ENCODE measurements at regions not wholly inside any gene's neighbourhood (a gene's known extent, or its start where the extent isn't known, plus 50 kb on each side); places are given as distances from the start of the nearest gene placed in this dataset.

DNA sequence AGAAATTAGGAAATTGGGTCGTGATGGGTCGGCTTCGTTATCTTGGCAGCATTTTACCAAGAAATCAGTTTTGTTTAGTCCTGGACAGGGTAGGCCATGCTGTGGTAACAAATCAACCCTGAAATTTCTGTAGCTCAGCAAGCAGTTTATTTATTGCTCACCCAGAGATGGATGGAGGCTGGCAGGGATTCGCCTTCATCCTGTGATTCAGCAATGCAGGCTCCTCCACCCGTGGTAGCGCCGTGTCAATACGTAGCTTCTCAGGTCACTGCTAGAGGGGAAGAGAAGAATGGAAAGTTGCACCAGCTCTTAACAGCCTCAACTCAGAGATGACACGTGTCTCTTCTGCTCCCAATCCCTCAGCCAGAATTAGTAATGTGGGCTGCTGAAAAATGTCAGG, 157.0 kb upstream of the SGK1 start:
- no peak overlapping the region for H3K27ac ChIP-seq
- H3K36me3 ChIP-seq: no peaks in the 10 kb centered on the region
- TF ChIP-seq, protein P1, sequence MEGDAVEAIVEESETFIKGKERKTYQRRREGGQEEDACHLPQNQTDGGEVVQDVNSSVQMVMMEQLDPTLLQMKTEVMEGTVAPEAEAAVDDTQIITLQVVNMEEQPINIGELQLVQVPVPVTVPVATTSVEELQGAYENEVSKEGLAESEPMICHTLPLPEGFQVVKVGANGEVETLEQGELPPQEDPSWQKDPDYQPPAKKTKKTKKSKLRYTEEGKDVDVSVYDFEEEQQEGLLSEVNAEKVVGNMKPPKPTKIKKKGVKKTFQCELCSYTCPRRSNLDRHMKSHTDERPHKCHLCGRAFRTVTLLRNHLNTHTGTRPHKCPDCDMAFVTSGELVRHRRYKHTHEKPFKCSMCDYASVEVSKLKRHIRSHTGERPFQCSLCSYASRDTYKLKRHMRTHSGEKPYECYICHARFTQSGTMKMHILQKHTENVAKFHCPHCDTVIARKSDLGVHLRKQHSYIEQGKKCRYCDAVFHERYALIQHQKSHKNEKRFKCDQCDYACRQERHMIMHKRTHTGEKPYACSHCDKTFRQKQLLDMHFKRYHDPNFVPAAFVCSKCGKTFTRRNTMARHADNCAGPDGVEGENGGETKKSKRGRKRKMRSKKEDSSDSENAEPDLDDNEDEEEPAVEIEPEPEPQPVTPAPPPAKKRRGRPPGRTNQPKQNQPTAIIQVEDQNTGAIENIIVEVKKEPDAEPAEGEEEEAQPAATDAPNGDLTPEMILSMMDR (IDR thresholded peaks at IDR 0.05): no peak
- H3K4me3 ChIP-seq (ENCODE audit: low read depth in 1 of 2, low read length in 1 of 2): no peak overlapping the region
- no peaks in the 10 kb centered on the region for H3K27me3 ChIP-seq
- H3K9me3 ChIP-seq: no peaks in the 10 kb centered on the region
- H3K4me1 ChIP-seq (ENCODE audit: control insufficient read depth in 1 of 2, insufficient read depth in 1 of 2, low read depth in 1 of 2, low read length in 1 of 2): no peaks in the 10 kb centered on the region

DNA sequence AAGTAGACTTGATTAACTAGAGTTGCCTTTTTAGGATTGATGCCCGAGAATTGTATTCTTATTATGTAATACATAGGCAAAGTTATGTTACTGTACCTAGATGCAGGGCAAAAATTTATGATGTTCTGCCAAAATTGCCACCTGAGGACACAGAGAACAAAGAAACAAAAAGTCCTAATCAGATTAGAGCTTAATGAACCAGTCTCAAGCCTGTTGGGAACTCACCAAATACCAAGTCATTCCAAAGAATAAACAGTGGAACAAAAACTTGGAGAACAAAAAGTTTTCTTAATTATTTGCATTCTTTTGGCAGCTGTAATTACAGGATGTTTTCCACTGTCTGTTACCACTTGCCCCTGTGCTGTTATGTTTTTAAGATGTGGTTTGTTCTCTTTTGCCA, 154.7 kb upstream of the SGK1 start:
- H3K27me3 ChIP-seq: no peaks in the 10 kb centered on the region
- TF ChIP-seq, protein P1 (IDR thresholded peaks at IDR 0.05): no peak

DNA sequence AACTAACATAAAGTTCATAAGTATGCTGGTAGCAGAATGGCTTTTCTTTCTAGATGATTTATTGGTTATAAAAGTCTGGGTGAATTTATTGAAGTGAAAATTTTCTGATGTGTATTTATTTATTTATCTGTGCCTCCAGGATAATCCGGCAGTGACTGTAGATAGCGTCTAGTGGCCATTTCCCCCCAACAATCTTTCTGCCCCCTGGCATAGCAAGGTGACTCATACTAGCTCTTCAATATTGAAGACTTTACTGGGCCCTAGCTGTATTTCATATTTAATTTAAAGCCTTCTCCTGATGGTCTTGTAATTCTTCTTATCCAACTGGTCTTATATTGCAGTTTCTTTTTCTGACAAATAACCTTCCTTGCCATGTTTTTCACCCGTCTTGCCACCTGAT, 154.1 kb upstream of the SGK1 start:
- Histone ChIP-seq H3K4me3 (ENCODE audit: low read depth in 1 of 2, low read length in 1 of 2) (no peak overlapping the region), H3K27ac (no peak overlapping the region), H3K9me3 (no peaks in the 10 kb centered on the region), H3K4me1 (ENCODE audit: control insufficient read depth in 1 of 2, insufficient read depth in 1 of 2, low read depth in 1 of 2, low read length in 1 of 2) (no peaks in the 10 kb centered on the region), H3K27me3 (no peaks in the 10 kb centered on the region), H3K36me3 (no peaks in the 10 kb centered on the region)
- TF ChIP-seq, protein P1 (IDR thresholded peaks at IDR 0.05): no peak

More for the DNA sequence above, 154.7 kb upstream of the SGK1 start:
- Histone ChIP-seq H3K27ac (no peak overlapping the region), H3K36me3 (no peaks in the 10 kb centered on the region), H3K4me1 (ENCODE audit: control insufficient read depth in 1 of 2, insufficient read depth in 1 of 2, low read depth in 1 of 2, low read length in 1 of 2) (no peaks in the 10 kb centered on the region), H3K4me3 (ENCODE audit: low read depth in 1 of 2, low read length in 1 of 2) (no peak overlapping the region), H3K9me3 (no peaks in the 10 kb centered on the region)

DNA sequence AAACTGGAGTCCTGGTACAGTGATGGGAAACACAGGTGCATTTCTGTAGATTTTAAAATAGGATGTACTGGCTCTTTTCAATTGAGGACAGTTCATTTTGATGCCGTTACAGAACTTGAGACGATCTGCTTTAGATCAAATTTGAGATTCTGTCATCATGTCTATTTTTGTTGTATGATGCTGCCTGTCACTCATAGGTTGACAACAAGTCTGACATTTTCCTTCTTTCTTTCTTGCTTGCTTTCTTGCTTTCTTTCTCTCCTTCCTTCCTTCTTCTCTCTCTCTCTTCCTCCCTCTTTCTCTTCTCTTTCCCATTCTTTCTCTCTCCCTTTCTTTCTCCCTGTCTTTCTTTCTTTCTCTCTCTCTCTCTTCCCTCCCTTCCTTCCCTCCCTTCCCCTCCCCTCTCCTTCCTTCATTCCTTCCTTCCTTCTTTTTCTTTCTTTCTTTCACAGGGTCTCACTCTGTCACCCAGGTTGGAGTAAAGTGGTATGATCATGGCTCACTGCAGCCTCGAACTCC, 152.6 kb upstream of the SGK1 start:
- H3K36me3 ChIP-seq: no peaks in the 10 kb centered on the region
- TF ChIP-seq, protein P1 (IDR thresholded peaks at IDR 0.05): no peak
- no peak overlapping the region for H3K27ac ChIP-seq
- no peaks in the 10 kb centered on the region for H3K9me3 ChIP-seq
- H3K4me3 ChIP-seq (ENCODE audit: low read depth in 1 of 2, low read length in 1 of 2): no peak overlapping the region
- H3K4me1 ChIP-seq (ENCODE audit: control insufficient read depth in 1 of 2, insufficient read depth in 1 of 2, low read depth in 1 of 2, low read length in 1 of 2): no peaks in the 10 kb centered on the region
- no peaks in the 10 kb centered on the region for H3K27me3 ChIP-seq

- Histone ChIP-seq H3K27ac (no peak overlapping the region), H3K4me3 (ENCODE audit: low read depth in 1 of 2, low read length in 1 of 2) (no peak overlapping the region), H3K4me1 (ENCODE audit: control insufficient read depth in 1 of 2, insufficient read depth in 1 of 2, low read depth in 1 of 2, low read length in 1 of 2) (no peaks in the 10 kb centered on the region), H3K36me3 (no peaks in the 10 kb centered on the region), H3K9me3 (no peaks in the 10 kb centered on the region), H3K27me3 (no peaks in the 10 kb centered on the region)
- TF ChIP-seq, protein P1 (IDR thresholded peaks at IDR 0.05): no peak
These were observed 152.0 kb upstream of the SGK1 start for GRCh38 chr6:134469702-134470456.
